Activated CD4-positive, alpha-beta memory T cell treated with anti-CD3 and anti-CD28 coated beads, Interleukin-2, amount 10 ng/mL, durations not matched to agents 7 days and 5 days (primary cell): ENCODE measurements at regions not wholly inside any gene's neighbourhood (a gene's known extent, or its start where the extent isn't known, plus 50 kb on each side); places are given as distances from the start of the nearest gene placed in this dataset.

Source experiments
- CTCF ChIA-PET: fragments of 350-600 bp; sonication (Branson Sonifier 250); formaldehyde crosslinking; loops from one replicate; lab custom pipeline; 2021; ENCODE audit warnings: antibody characterized with exemption, inconsistent platforms; lab: Charles Lee
- POLR2A ChIA-PET: fragments of 350-600 bp; sonication (Branson Sonifier 250); formaldehyde crosslinking; loops from one replicate; lab custom pipeline; 2021; ENCODE audit warnings: antibody characterized with exemption; lab: Charles Lee
- DNase-seq: peaks from one replicate; pipeline ENCODE4 v3.0.0-alpha.2; 2020
- H3K27ac Mint-ChIP-seq: one replicate; pipeline ENCODE4 v1.8.0; 2021; ENCODE audit warnings: mild to moderate bottlenecking, mixed read lengths
- H3K27me3 Mint-ChIP-seq: one replicate; pipeline ENCODE4 v1.8.0; 2021; ENCODE audit warnings: mixed read lengths
- H3K36me3 Mint-ChIP-seq: one replicate; pipeline ENCODE4 v1.8.0; 2021; ENCODE audit warnings: low read depth, mixed read lengths
- H3K4me1 Mint-ChIP-seq: one replicate; pipeline ENCODE4 v1.8.0; 2021; ENCODE audit warnings: mixed read lengths
- H3K4me3 Mint-ChIP-seq: one replicate; pipeline ENCODE4 v1.8.0; 2021; ENCODE audit warnings: mild to moderate bottlenecking, mixed read lengths
- H3K9me3 Mint-ChIP-seq: one replicate; pipeline ENCODE4 v1.8.0; 2021; ENCODE audit warnings: mixed read lengths

- H3K27me3 Mint-ChIP-seq = no peaks in the 10 kb centered on the region
- H3K36me3 Mint-ChIP-seq = no peaks in the 10 kb centered on the region
- H3K4me3 Mint-ChIP-seq = no peak overlapping the region
- CTCF ChIA-PET = no interaction called here
- H3K9me3 Mint-ChIP-seq = peaks cover 6% of the 10 kb centered on the region
- no peak for DNase-seq
- no peak overlapping the region for H3K27ac Mint-ChIP-seq
- H3K4me1 Mint-ChIP-seq = no peaks in the 10 kb centered on the region
- POLR2A ChIA-PET = no interaction called here
Observed at GRCh38 chr18:40058811-40059570, 1896.0 kb upstream of the PIK3C3 start.

DNA sequence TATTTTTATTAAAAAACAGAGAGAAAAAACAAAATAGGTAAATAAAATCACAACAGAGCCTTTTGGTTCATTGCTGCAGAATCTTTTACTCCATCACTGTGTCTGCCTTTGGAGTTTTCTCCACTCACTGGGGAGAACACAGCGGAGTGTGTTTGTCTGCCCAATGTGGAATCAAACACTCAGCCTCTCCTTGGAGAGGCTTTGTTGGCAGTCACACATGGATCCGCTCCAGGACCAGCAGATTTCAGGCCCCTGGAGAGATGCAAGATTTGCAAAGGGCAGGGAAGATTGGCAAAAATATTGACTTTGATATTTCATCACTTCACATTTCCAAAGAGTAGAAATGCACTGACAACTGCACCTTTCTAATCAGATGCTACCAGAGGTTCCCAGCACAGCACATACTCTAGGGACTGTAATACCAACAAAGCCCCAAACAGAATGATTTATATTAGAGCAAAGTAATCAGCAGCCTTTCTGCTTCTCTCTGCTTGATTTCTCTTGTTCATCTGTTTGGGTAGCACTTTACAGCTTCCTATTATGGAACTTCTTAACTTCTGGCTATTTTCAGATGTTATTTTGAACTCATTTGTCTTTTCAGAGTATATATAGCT, 1898.8 kb upstream of the PIK3C3 start:
- no peaks in the 10 kb centered on the region for H3K27me3 Mint-ChIP-seq
- DNase-seq = no peak
- CTCF ChIA-PET = no interaction called here

GRCh38 chr18:40055262-40055661, 1899.8 kb upstream of the PIK3C3 start:
- POLR2A ChIA-PET = no interaction called here
- Mint-ChIP-seq H3K4me3 (no peak overlapping the region), H3K27me3 (no peaks in the 10 kb centered on the region), H3K36me3 (no peaks in the 10 kb centered on the region), H3K27ac (no peak overlapping the region), H3K9me3 (peaks cover 4% of the 10 kb centered on the region), H3K4me1 (no peaks in the 10 kb centered on the region)
- CTCF ChIA-PET = no interaction called here
- no peak for DNase-seq

More for the DNA sequence above, 1898.8 kb upstream of the PIK3C3 start:
- H3K4me3 Mint-ChIP-seq = no peak overlapping the region
- H3K9me3 Mint-ChIP-seq = peaks cover 4% of the 10 kb centered on the region
- H3K36me3 Mint-ChIP-seq = no peaks in the 10 kb centered on the region
- POLR2A ChIA-PET = no interaction called here
- no peaks in the 10 kb centered on the region for H3K4me1 Mint-ChIP-seq
- no peak overlapping the region for H3K27ac Mint-ChIP-seq

- Mint-ChIP-seq H3K27ac (no peak overlapping the region), H3K27me3 (no peaks in the 10 kb centered on the region), H3K36me3 (no peaks in the 10 kb centered on the region), H3K4me1 (no peaks in the 10 kb centered on the region), H3K4me3 (no peak overlapping the region), H3K9me3 (peaks cover 10% of the 10 kb centered on the region)
- CTCF ChIA-PET = no interaction called here
- POLR2A ChIA-PET = no interaction called here
- no peak for DNase-seq
Observed at GRCh38 chr18:40049716-40050115, 1905.3 kb upstream of the PIK3C3 start.

- Mint-ChIP-seq H3K36me3 (no peaks in the 10 kb centered on the region), H3K27ac (no peak overlapping the region), H3K9me3 (peaks cover 10% of the 10 kb centered on the region), H3K4me1 (no peaks in the 10 kb centered on the region), H3K27me3 (no peaks in the 10 kb centered on the region), H3K4me3 (no peak overlapping the region)
- DNase-seq = no peak
- ChIA-PET POLR2A (no interaction called here), CTCF (no interaction called here)
Observed at GRCh38 chr18:40048886-40049650, 1906.0 kb upstream of the PIK3C3 start.

DNA sequence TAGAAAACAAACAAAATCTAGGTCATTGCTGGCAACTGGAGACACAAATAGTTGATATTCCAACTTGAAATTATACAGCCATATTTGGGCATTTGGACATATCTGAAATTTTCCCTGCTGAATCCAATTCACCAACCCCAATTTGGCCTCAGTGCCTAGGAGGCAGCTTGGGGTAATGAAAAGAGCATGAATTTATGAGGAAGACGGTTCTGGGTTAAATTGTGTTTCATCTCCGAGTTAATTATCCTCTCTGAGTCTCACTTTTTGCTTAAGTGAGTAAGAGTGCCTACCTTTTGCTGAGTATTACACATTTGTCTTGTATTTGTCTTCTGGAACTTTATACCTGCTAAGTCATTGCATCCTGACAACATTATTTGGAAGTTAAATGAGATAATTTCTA, 1906.8 kb upstream of the PIK3C3 start:
- Mint-ChIP-seq H3K4me3 (no peak overlapping the region), H3K27ac (no peak overlapping the region), H3K36me3 (no peaks in the 10 kb centered on the region), H3K4me1 (no peaks in the 10 kb centered on the region), H3K9me3 (peaks cover 10% of the 10 kb centered on the region), H3K27me3 (no peaks in the 10 kb centered on the region)
- DNase-seq = no peak
- CTCF ChIA-PET = no interaction called here
- POLR2A ChIA-PET = no interaction called here

DNA sequence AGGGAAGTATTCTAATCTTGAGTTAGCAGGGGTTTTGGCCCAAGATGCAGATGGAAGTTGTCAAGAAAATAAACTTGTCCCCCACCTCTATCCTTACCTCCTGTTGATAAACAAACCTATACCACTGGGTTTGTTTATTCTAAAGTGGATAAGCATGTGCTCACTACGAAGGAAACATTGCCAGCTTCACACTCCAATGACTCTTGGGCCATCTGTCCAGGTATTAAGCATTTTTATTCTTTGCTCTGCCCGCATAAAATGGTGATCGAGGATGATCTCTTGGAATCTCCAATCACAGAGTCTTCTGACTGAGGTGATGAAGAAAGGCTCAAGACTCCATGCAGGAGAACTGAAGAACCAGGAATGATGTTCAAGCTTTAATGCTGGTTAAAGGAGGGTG, 1908.4 kb upstream of the PIK3C3 start:
- no peaks in the 10 kb centered on the region for H3K4me1 Mint-ChIP-seq
- peaks cover 13% of the 10 kb centered on the region for H3K9me3 Mint-ChIP-seq
- ChIA-PET POLR2A (no interaction called here), CTCF (no interaction called here)
- H3K27me3 Mint-ChIP-seq = no peaks in the 10 kb centered on the region
- no peak for DNase-seq
- no peaks in the 10 kb centered on the region for H3K36me3 Mint-ChIP-seq
- H3K27ac Mint-ChIP-seq = no peak overlapping the region
- no peak overlapping the region for H3K4me3 Mint-ChIP-seq

DNA sequence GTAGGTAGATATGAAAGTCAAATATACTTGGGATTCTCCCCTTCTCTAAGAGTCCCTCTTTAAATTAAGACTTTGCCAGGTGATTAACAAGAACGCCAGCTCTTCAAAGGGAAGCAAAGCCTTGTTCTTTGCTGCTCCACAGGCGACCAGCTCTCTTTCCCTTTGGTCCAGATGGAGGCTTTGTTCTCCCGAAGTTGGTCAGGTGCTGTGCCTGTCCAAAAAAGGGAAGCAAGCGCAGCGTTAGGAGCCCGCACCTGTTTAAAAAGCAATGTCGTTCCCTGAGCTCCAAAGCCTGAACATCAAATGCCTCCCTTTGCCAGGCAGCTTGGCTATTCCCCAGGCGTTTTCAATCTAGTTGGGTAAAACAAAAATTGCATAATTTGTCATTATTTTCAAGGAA, 1913.1 kb upstream of the PIK3C3 start:
- no peaks in the 10 kb centered on the region for H3K36me3 Mint-ChIP-seq
- ChIA-PET POLR2A (no interaction called here), CTCF (no interaction called here)
- DNase-seq = no peak
- H3K27ac Mint-ChIP-seq = no peak overlapping the region
- no peaks in the 10 kb centered on the region for H3K4me1 Mint-ChIP-seq
- no peak overlapping the region for H3K4me3 Mint-ChIP-seq
- no peaks in the 10 kb centered on the region for H3K27me3 Mint-ChIP-seq
- H3K9me3 Mint-ChIP-seq = peaks cover 13% of the 10 kb centered on the region

DNA sequence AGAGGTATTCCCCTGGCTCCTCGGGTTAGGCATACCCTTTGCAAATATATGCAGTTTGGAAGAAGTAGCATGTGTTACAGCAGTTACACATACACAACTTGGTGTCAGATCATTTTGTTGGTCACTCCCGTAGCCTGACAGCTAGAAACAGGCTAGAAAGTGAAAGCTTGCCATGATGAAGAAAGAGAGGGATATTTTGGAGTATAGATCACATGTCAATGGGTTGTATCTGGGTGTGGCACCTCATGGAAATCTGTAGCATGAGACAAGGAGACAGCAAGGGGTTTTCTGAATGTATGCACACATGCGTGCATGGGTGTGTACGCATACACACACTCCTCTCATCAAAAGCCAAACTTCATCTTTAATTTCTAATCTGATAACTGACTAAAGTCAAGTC, 1914.5 kb upstream of the PIK3C3 start:
- CTCF ChIA-PET = no interaction called here
- Mint-ChIP-seq H3K9me3 (peaks cover 8% of the 10 kb centered on the region), H3K36me3 (no peaks in the 10 kb centered on the region), H3K4me1 (no peaks in the 10 kb centered on the region), H3K4me3 (no peak overlapping the region), H3K27me3 (no peaks in the 10 kb centered on the region), H3K27ac (no peak overlapping the region)
- POLR2A ChIA-PET = no interaction called here
- DNase-seq = no peak

DNA sequence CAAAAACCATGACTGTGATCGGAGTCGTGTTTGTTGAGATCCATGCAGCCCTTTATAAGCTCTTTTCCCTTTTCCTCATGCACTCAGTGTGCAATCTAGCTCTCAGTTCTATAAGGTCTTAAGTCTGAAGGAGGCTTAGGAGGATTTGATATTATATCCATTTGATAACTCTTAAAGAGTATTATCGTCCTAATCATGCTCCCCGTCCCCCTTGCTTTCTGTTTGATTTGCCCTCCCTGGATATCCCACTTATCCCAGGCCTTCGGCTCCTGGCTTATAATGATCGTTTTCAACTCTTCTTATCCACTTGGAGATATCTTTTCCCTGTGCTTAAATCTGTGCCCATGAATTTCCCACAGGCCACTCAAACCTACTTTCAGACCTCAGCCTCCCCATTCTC, 1917.7 kb upstream of the PIK3C3 start:
- no peaks in the 10 kb centered on the region for H3K36me3 Mint-ChIP-seq
- DNase-seq = no peak
- H3K27ac Mint-ChIP-seq = no peak overlapping the region
- H3K4me1 Mint-ChIP-seq = no peaks in the 10 kb centered on the region
- H3K27me3 Mint-ChIP-seq = no peaks in the 10 kb centered on the region
- peaks cover 8% of the 10 kb centered on the region for H3K9me3 Mint-ChIP-seq
- POLR2A ChIA-PET = no interaction called here
- CTCF ChIA-PET = no interaction called here
- H3K4me3 Mint-ChIP-seq = no peak overlapping the region

GRCh38 chr18:40036861-40037260, 1918.2 kb upstream of the PIK3C3 start:
- ChIA-PET CTCF (no interaction called here), POLR2A (no interaction called here)
- Mint-ChIP-seq H3K27me3 (no peaks in the 10 kb centered on the region), H3K4me3 (no peak overlapping the region), H3K27ac (no peak overlapping the region), H3K9me3 (peaks cover 7% of the 10 kb centered on the region), H3K4me1 (no peaks in the 10 kb centered on the region), H3K36me3 (no peaks in the 10 kb centered on the region)
- DNase-seq = no peak

GRCh38 chr18:40035966-40036365, 1919.1 kb upstream of the PIK3C3 start:
- Mint-ChIP-seq H3K27me3 (no peaks in the 10 kb centered on the region), H3K4me1 (no peaks in the 10 kb centered on the region), H3K9me3 (peaks cover 7% of the 10 kb centered on the region), H3K27ac (no peak overlapping the region), H3K36me3 (no peaks in the 10 kb centered on the region), H3K4me3 (no peak overlapping the region)
- DNase-seq = no peak
- ChIA-PET POLR2A (no interaction called here), CTCF (no interaction called here)

DNA sequence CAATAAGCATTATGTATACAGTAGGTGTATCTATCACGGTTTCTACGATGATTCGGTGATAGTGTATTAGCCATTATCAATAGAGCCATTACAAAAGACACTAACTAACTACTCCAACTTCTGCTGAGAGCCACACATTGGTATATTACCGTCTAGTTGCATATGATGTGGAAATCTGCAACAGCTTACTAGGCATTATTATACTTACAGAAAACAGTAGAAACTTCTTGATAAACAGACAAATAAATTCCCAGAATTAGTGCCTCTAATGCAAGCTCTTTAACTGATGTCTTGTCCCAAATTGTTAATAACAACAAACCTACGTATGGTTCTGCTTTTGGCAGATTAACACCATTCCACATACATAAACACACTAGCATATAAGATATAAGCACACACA, 1923.0 kb upstream of the PIK3C3 start:
- H3K36me3 Mint-ChIP-seq = no peaks in the 10 kb centered on the region
- H3K4me3 Mint-ChIP-seq = no peak overlapping the region
- DNase-seq = no peak
- H3K9me3 Mint-ChIP-seq = peaks cover 6% of the 10 kb centered on the region
- ChIA-PET CTCF (no interaction called here), POLR2A (no interaction called here)
- no peaks in the 10 kb centered on the region for H3K4me1 Mint-ChIP-seq
- H3K27me3 Mint-ChIP-seq = no peaks in the 10 kb centered on the region
- H3K27ac Mint-ChIP-seq = no peak overlapping the region
